PFSK-1 (cell line): ENCODE measurements at regions not wholly inside any gene's neighbourhood (a gene's known extent, or its start where the extent isn't known, plus 50 kb on each side); places are given as distances from the start of the nearest gene placed in this dataset.

Experiments used
- FOXP2 ChIP-seq: optimal IDR thresholded peaks from 2 replicates; pipeline ENCODE3; 2011; ENCODE audit warnings: borderline replicate concordance, control low read depth, inconsistent platforms; ENCODE audit not compliant: insufficient read depth; ENCODE audit errors: extremely low read length, extremely low read depth
- POLR2AphosphoS5 ChIP-seq: IDR thresholded peaks from 2 replicates; pipeline ENCODE4 v1.6.1; 2012; ENCODE audit warnings: low read depth, mild to moderate bottlenecking, control low read depth, low read length, moderate library complexity
- REST ChIP-seq, 2 experiments: IDR thresholded peaks; 2 replicates each; pipeline versions ENCODE4 v1.6.1 to v1.8.0; 2011 to 2012; ENCODE audit warnings: low read depth in 2 of 2, low read length in 2 of 2, control low read depth in 1 of 2, inconsistent platforms in 1 of 2, mild to moderate bottlenecking in 1 of 2, moderate library complexity in 1 of 2; ENCODE audit not compliant: insufficient read depth in 1 of 2
- SIN3A ChIP-seq: IDR thresholded peaks from 2 replicates; pipeline ENCODE4 v1.6.1; 2012; ENCODE audit warnings: mild to moderate bottlenecking, low read length, moderate library complexity, borderline replicate concordance; ENCODE audit not compliant: insufficient read depth
- TAF1 ChIP-seq: IDR thresholded peaks from 2 replicates; pipeline ENCODE4 v1.6.1; 2012; ENCODE audit warnings: low read length, control low read depth, borderline replicate concordance; ENCODE audit not compliant: insufficient read depth

- no peak for TF ChIP-seq TAF1
- TF ChIP-seq SIN3A, result no peak
Measured at GRCh38 chr21:35325953-35326352, 276.9 kb upstream of the RUNX1 start.

- no peak for TF ChIP-seq REST (IDR thresholded peaks at IDR 0.05; ENCODE audit: insufficient read depth in 1 of 2, low read depth in 2 of 2, low read length in 2 of 2)
- no peak for TF ChIP-seq POLR2AphosphoS5
- no peak for TF ChIP-seq FOXP2
- no peak for TF ChIP-seq SIN3A
- TF ChIP-seq TAF1, result no peak
Measured at GRCh38 chr21:35324372-35325220, 275.5 kb upstream of the RUNX1 start.

- TF ChIP-seq SIN3A (no peak), REST (IDR thresholded peaks at IDR 0.05; ENCODE audit: insufficient read depth in 1 of 2, low read depth in 2 of 2, low read length in 2 of 2) (no peak), POLR2AphosphoS5 (no peak), FOXP2 (no peak), TAF1 (no peak)
Measured at GRCh38 chr21:35323947-35324346, 274.8 kb upstream of the RUNX1 start.

- no peak for TF ChIP-seq SIN3A
- TF ChIP-seq REST (IDR thresholded peaks at IDR 0.05; ENCODE audit: insufficient read depth in 1 of 2, low read depth in 2 of 2, low read length in 2 of 2), result no peak
- no peak for TF ChIP-seq TAF1
- TF ChIP-seq FOXP2, result no peak
- no peak for TF ChIP-seq POLR2AphosphoS5
Measured at GRCh38 chr21:35321322-35322200, 272.5 kb upstream of the RUNX1 start.

GRCh38 chr21:35319684-35320283 is 270.7 kb upstream of the RUNX1 start:
- no peak for TF ChIP-seq FOXP2
- TF ChIP-seq POLR2AphosphoS5, result no peak
- no peak for TF ChIP-seq SIN3A
- TF ChIP-seq TAF1, result no peak
- TF ChIP-seq REST (IDR thresholded peaks at IDR 0.05; ENCODE audit: insufficient read depth in 1 of 2, low read depth in 2 of 2, low read length in 2 of 2), result no peak
